M059J (cell line): ENCODE measurements at regions not wholly inside any gene's neighbourhood (a gene's known extent, or its start where the extent isn't known, plus 50 kb on each side); places are given as distances from the start of the nearest gene placed in this dataset.
"Not testable (repeated sequence)": the region's sequence is repeated elsewhere in the genome, so short reads cannot be mapped to it uniquely, and the experiment has no call there.

Experiments used
- DNase-seq: peaks from one replicate; pipeline ENCODE4 v3.0.0-alpha.2; 2012; ENCODE audit warnings: low read depth

DNA sequence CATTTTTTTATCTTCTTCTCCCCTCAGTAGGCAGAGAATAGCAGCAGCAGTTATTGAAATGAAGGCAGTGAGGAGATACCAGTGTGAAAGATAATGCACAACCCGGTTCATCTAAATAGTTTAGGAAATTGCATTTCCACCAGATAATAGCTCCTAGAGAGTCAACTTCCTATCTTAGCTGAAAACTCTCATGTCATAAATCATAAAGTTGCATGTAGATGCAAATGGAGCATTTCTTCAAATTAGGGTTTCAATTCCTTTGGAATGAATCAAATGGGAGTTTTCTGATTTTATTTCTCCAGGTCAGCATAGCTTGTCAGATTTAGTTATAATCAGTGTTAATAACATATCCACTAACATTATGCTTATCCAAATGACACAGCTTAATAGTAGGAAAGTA is 335.3 kb downstream of the CNTNAP4 start:
- no peak for DNase-seq

DNA sequence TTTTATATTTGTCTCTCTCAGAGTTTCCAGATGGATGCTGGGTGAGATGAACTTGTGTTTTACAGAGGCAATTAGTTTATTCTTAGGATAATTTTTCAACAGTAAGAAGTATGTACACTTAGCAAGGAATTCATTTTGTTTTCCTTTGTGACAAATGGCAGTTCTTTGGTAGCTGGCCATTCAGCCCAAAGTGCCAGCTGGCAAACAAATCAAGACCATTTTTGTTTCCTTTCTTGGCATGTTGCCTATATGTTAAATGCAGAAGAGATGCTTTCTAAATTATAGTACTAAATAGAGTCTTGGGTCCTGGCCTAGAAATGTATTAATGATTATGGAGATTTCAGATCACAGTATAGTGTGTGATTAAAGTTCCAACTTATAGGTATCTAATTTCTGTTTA is 337.1 kb downstream of the CNTNAP4 start:
- DNase-seq: no peak

DNA sequence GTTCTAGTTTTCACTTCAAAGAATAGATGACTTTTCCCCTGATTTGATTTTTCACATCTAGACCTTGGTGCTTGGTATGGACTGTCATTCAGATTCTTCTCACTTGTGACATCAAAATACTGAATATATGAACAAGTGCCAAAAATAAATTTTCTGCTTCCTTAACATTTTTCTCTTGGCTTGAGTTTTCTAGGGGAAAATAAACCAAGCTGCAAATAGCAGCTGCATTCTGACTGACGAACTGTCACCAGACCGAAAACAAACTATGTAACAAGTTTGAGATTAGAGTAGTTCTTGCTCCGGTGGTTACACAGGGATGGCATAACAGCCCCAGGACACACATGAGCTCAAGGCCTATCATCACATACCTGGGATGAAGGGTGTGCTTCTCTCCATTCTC is 345.7 kb downstream of the CNTNAP4 start:
- DNase-seq: no peak

DNA sequence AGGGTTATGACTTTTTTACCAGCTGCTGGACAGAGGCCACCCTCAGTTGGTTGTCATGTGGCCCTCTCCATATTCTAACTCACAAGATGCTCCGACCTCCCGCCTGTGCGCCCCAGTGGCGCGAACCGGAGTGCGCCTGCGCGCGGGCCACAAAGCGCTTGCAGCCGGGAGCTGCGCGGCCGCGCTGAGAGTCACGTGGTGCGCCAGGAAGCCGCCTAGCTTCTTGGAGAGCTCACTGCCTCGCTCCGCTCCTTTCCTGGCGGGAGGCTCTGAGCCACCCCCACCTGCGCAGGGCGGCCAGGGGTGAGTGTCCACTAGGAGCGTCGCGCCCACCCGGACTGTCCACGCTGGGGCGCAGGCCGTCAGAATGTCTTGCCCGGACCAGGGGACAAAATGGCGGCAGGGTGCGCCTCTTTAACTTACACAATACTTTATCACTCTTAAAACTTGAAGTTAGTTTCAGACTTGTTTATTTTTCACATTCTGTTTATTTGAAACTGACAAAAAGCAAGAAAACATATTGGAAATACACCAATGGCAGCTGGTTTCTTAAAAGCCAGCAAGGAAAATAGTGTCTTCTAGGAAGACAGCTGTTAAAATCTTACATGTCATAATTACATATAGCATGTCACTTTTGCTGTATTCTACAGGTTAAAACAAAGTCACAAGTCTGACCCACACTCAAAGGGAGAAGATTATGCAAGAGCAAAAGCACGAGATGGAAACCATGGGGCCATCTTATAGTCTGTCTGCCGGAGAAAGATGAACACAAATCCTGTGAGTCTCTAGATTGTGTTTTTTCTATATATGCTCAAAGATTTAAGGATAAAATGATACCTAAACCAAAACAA is 357.9 kb downstream of the CNTNAP4 start:
- DNase-seq: no peak

DNA sequence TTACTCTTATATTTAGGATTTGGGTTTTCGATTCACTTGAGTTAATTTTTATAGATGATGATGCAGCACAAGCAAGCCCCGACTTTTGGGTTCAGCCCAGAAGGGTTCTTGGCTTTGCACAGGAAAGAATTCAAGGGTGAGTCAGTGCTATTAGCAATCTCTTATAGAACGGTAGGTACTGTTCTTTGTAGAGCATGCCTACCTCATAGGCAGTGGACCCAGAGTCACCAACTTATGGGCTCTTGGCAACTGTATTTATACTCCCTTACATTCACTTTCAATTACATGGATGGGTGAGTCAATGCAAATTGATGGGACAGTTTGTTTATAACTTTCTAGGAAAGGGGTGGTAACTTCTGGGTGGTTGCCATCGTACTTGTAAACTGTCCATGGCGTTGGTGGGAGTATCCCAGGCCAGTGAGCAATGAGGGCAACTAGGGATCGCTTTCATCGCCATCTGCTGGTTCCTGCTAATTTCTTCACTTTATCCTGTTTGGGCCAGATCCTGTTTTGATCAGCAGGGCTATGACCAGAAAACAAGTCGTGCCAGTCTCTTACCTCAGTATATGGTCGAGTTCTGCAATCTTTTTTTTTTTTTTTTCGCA is 362.6 kb downstream of the CNTNAP4 start:
- peak; percentile 27 for DNase-seq

DNA sequence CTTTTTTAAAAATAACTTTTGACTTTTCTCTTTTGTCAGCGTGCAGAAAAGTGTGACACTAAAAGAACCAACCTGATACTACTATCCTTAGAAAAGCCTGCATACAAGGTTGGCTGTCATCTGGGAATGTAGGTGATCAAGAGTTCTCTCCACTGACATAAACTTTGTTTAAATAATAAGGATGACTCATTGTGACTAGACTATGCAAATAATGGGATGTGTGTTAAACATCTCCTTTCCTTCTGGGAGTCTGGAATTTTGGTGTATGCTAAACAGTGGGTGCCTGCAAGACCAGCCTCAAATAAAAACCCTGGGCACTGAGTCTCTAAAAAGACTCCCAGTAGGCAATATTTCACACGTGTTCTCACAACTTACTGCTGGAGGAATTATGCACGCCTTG is 373.4 kb downstream of the CNTNAP4 start:
- no peak for DNase-seq

DNA sequence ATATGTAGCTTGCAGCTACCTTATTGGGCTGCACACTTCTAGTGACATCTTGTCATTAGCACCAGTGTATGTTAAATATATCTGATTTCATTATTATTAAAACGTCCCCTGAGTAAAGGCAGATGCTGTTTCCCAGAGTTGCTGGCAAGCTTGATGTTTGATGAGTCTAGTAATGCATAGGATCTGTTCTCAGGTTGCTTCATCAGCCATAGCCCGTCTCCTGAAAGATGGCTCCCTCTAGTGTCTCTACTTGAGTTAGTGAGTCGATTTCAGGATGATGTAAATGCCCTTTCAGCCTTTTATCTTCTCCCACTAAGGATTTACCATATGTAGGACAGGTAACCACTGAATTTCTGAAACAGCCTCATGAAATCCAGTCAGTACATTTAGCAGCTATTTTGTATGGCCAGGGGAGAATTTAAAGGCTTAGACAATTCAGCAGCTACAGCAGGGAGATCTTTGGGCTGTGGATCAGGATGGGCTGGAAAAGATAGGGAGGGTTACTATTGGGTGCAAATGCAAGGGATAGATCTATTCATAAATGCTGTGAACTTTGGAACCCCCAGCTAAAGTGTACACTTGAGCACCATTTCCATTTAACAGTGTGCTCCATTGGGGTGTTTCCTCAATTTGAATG is 376.3 kb downstream of the CNTNAP4 start:
- DNase-seq: peak; percentile 21

DNA sequence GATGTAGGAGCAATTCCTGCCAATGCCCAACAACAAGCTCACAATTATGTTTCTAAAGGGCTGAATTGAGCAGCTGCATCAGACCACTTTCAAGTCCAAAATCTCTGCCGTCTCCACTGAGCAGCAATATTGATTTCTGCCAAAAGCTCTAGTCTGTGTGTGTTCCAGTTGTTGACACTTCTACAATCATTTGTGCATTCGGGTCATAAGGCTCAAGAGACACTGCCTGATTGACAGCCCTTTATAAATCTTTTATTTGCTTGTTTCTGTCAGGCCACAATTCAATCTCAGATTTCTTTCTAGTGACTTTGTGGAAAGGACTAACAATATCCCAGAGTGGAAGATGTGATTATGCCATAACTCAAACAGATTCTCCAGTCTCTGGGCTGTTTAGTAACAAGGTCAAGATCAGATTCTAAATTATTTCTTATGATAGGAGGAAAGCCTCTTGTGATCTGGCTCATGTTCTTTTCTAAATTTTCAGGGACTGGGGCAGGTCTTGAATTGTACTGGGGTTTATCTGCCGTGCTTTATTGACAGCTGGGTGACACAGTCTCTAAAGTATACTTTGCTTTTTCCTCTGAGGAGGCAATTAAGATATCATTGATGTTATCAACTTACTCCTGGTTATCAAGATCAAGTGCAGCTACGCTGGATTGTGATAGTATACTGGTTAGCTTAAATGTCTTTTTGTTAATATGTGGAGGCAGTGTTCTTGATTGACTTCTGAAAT is 377.1 kb downstream of the CNTNAP4 start:
- DNase-seq: no peak

DNA sequence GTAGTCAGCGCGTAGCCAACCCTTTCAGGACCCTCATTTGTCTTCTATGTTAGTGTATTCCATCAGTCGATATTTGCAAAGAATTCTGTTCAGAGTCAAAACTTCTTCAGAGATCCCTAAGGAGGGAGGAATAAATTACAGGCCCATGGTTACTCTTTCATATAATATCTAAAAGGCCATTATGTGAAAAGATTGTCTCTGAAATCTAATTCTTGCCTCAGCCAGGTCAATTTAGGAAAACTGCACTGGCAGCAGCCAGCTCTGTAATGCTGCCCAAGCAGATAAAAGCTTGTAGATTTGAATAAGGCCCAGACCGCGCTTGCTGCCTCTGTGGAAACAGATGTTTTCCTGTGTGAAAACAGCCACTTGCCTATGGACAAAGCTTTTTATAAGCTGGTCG is 379.8 kb downstream of the CNTNAP4 start:
- no peak for DNase-seq

DNA sequence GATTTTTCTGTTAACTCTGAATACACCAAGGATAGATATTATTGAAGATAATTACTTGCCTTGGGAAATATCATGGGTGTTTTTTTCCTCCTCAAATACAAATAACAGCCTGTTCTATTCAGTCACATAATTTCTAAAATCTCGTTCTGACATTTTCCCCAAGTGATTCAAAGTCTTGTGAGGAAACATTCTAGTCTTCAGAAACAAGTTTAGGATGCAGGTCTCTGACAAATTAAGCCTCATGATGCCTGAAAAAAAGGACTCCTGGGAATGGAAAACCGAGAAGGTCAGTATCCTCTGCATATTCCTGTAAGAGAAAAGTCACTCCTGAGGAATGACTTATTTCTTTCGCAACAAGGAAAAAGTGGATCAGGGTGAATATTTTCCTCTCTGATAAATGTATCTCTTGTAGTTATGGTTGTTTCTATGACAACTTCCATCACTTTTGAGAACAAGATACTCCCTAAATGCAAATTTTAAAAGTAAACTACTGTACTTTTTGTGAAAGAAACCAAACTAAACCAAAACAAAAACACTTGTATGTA is 384.6 kb downstream of the CNTNAP4 start:
- DNase-seq: no peak

DNA sequence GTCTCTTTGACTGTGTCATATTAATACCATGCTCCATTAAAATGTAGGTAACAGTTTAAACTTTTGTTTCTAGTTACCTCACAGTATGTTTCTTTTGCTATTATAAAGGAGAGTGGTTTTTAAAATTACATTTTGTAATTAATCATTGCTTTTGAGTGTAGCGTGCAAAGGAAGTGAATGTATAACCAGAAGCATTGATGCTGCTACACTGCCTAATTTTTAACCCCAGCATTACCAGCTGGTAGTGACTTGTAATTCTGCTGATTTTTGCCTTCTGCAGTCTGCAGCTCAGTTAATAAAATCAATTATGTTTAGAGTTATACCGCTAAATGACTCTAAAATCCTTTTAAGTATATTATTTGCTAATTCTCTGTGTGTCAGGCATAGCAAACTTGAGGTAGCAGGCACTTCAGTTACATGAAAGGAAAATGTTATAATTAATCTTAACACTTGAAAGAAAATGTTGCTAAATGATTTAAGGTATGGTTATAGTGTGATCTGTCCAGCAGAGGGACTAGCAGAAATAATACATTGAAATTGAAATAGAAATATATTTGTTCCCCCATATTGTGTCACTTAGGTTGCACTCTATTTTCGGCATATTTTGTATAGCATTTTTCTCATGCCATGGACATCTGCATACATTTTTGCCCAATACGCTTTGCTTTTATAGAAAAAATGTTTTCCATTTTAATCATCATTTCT is 388.5 kb downstream of the CNTNAP4 start:
- DNase-seq: no peak

DNA sequence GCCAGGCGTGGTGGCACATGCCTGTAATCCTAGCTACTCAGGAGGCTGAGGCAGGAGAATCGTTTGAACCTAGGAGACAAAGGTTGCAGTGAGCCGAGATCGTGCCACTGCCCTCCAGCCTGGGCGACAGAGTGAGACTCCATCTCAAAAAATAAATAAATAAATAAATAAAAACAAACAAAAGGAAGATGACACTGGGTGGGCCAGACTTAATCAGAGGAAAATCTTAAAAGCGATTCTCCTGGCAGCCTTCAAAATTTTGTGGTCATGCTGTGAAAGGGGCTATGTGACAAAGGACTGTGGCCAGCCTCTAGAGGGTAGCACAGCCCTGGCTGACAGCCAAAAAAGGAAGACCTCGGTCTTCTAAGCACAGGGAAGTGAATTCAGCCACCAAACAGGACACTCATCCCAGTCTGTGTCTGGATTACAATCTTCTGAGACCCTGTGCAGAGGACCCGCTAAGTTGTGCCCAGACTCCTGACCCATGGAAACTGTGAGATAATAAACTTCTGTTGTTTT is 391.1 kb downstream of the CNTNAP4 start:
- DNase-seq: no peak

DNA sequence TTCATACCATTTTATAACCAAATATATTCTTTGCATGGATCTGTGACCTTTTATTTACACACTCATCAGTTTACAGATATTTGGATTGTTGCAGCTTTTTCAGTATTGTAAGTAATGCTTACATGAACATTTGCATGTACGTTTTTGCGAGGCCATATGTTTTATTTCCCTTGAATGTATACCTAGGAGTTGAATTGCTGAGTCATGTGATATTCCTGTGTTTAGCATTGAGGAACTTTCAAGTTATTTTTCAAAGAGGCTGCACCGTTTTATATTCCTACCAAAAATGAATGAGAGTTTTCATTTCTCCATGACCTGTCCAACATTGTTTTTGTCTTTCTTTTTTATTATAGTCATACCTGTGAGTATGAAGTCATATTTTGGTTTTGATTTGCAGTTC is 392.1 kb downstream of the CNTNAP4 start:
- no peak for DNase-seq

DNA sequence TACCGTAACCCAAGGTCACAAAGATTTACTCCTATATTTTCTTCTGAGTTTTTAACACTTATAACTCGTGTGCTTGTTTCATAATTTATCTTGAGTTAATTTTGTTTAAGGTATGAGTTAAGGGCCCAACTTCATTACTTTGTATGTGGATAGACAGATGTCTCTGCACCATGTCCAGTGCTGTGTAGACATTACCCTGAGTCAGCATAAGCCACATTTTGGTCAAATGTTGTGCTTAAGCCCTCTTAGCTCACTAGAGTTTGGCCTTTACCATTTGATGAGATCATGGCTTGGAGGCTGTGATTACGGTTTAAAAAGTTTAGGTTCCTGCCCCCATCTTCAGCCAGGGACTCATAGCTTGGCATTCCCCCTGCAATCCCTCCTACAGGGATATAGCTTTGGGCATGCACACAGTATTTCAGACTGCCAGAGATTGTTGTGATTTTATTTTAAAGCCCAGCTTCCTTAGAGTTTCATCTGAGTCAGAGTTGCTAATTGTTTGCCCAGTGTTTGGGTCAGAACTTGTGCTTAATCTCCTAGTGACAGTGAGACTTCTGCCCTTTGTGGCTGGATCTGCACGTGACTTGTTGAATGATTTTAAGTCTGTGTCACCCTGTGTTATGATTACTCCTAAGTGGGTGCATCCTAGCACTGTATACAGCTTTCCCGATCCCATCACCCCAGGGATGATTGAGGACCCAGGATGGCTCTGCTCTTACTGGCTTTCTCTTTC is 393.1 kb downstream of the CNTNAP4 start:
- no peak for DNase-seq

DNA sequence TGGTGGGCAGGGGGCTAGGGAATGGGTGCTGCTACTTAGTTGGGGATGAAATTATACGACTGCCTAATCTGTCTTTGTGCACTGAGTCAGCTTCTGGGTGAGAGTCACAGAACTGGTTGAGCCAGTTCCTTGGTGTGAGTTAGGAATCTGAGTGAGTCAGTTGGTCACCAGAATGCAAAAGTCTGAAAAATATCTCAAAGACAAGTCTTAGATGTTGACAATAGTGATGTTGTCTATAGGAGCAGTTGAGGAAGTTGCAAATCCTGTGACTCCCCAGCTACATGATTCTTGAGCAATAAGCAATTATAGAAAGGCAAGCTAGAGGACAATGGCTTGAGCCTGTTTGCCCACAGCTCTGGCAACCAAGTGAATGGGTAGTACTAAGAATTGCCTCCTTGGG is 399.2 kb downstream of the CNTNAP4 start:
- DNase-seq: no peak

DNA sequence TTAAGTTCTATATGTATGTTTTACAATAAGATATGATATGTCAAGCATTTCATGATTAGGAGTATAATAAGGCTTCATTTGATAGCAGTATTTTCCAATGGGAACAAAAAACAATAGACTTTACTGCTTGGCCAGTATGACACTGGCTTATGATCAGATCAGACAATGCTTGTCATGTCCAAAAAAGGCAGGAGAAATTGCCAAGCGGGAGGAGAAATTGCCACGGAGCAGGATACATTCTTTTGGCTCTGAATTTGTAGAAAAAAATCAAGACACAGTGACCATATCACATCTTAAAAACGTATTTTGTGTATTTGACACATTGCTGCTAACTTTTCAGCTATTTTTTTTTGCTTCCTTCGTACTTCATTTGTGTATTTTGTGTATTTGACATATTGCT is 404.1 kb downstream of the CNTNAP4 start:
- no peak for DNase-seq

DNA sequence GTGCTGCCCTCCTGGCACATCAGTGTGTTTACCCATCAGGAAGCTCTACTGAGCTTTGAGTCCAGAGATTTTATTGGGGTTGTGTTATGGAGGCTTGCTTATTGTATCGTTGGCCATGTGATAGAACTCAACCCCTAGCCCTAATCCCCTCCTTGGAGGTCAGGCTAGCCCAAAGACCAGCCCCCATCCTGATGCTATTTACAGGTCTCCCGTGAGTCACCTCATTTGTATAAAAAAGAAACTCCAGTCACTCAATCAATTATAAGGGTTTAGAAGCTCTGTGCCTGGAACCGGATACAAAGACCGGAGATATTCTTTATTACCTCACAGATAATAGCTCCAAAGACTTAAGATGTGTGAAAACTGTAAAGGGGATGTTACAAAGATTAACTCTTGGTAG is 405.9 kb downstream of the CNTNAP4 start:
- no peak for DNase-seq

DNA sequence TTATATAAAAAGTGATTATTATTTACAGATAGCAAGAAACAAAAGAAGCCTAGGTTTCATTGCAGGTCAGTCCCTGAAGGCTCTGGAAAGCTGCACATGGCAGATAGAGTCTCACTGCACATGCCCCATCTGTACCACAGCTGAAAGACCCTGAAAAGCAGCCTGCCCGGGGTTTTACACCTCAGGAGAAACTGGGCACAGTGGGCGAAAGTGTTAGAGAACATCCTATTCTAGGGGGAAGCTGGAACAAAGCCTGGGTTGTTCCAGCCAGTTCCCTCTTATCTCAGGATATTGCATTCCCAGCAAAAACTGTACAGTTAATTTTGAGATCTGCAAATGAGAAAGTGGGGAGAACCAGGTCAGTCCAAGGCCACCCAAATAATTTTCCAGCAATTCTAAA is 419.7 kb downstream of the CNTNAP4 start:
- DNase-seq: no peak

DNA sequence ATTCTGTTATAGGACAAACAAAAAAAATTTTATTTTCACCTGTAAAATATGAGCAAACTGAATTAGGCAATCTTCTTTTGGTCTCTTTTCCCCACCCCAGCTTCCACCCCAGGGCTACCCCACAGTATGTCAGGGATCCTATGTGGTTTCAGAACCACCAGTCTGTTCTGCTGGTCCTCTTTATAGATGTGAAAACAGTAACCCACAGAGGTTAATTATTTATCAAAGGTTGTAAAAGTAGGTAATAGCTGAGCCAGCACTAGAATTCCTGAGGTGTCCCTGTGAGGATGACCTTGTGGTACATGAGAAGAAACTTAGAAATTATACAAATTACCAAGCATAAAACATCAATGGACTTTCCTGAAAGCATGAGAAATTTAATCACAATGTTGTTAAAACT is 428.7 kb downstream of the CNTNAP4 start:
- no peak for DNase-seq

DNA sequence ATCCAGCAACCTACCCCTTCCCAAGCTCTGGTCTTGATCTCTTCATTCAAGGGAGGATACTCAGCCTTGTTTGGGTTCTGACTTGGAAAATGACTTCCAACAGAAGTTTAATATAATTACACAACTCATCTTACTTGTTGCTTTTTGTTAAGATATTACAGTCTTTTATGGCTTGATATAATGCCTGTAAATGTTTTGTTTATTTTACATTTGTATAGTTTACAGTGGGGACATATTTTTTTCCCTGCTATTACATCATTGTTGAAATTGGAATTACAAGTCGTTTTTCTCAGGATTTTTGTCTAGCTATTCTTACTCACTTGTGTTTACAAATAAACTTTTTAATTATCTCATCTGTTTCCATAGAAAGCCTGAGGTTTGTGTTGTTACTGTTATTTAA is 436.0 kb downstream of the CNTNAP4 start:
- no peak for DNase-seq

DNA sequence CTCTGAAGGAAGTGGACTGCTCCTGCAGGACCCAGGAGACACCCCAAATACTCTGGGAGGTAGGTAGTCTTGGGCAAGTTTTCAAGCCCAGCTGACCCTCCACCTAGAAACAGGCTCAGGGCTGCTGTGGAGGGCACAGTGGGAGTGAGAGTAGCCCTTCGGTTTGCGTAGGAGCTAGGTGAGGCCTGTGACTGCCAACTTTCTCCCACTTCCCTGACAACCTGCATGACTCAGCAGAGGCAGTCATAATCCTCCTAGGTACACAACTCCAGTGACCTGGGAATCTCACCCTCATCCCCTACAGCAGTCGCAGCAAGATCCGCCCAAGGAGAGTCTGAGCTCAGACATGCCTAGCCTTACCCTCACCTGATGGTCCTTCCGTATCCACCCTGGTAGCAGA is 439.1 kb downstream of the CNTNAP4 start:
- DNase-seq: not testable (repeated sequence)
